ENCODE measurements at regions not wholly inside any gene's neighbourhood (a gene's known extent, or its start where the extent isn't known, plus 50 kb on each side); places are given as distances from the start of the nearest gene placed in this dataset.

GRCh38 chr12:130058926-130059472 is 103.3 kb upstream of the FZD10 start:
- H3K79me1 ChIP-seq (ENCODE audit: low read depth, low read length) = no peaks in the 10 kb centered on the region
- H2BK120ac ChIP-seq (replicated peaks; ENCODE audit: low read depth, low read length) = no peak overlapping the region
- H4K5ac ChIP-seq (ENCODE audit: insufficient read length, low read depth, low read length) = no peak overlapping the region
- 81% methylated on average over 13 of the region's 13 CpGs; no CpG with 5 or more reads in 1 of the 2 experiments for WGBS, 2 experiments (ENCODE audit: extremely low coverage in 1 of 2, insufficient coverage in 1 of 2, insufficient read length in 1 of 2, insufficient replicate concordance in 2 of 2, low coverage in 1 of 2, low lambda C conversion rate in 2 of 2, missing lambda C conversion rate in 1 of 2)
- FAIRE-seq (no peak), DNase-seq (ENCODE audit: low read depth in 1 of 2, low spot score in 2 of 2) (no peak)
- no peak overlapping the region for H2AFZ ChIP-seq (ENCODE audit: low read length)
- no peak overlapping the region for H3K4me2 ChIP-seq (ENCODE audit: insufficient read depth in 1 of 2, low read depth in 2 of 2, low read length in 2 of 2)
- no peak overlapping the region for H4K8ac ChIP-seq (ENCODE audit: extremely low read depth, insufficient read depth, low read length)
- no peak overlapping the region for H3K23ac ChIP-seq (ENCODE audit: insufficient read length)
- H2BK20ac ChIP-seq (ENCODE audit: low read length) = no peak overlapping the region
- no peak overlapping the region for H2BK5ac ChIP-seq (ENCODE audit: low read depth, low read length)
- no peak overlapping the region for H2AK5ac ChIP-seq (ENCODE audit: low read depth, low read length)
- H3K27me3 ChIP-seq (replicated peaks in 1 of 4; ENCODE audit: control insufficient read depth in 3 of 4, extremely low read depth in 1 of 4, insufficient read depth in 3 of 4, low read length in 3 of 4) = peaks cover 0 to 9% (median 7%) of the 10 kb centered on the region in 4 experiments; a peak in 6 of 7 replicates
- no peak overlapping the region for H4K91ac ChIP-seq (replicated peaks; ENCODE audit: insufficient read length, low read length)
- no peak overlapping the region for H3K9ac ChIP-seq (replicated peaks in 1 of 4; ENCODE audit: extremely low read depth in 1 of 4, low read depth in 3 of 4, low read length in 3 of 4)
- ChIA-PET CTCF (ENCODE audit: partially characterized antibody) (interaction anchor here (0.8 to 1.3 kb wide), 3 partner anchors 9 to 157 kb away, joined by 3 to 4 read pairs (median 3); no protein-coding TSS in a partner anchor), POLR2A (ENCODE audit: partially characterized antibody) (no interaction called here)
- H4K20me1 ChIP-seq (replicated peaks in 1 of 2; ENCODE audit: control insufficient read depth in 1 of 2, insufficient read depth in 2 of 2, low read length in 2 of 2) = peaks cover 0 to 9% of the 10 kb centered on the region in 2 experiments
- no peak overlapping the region for H3K18ac ChIP-seq (ENCODE audit: extremely low read depth, low read length)
- no peak overlapping the region for H2BK12ac ChIP-seq (ENCODE audit: low read depth, low read length)
- H3K4me3 ChIP-seq (ENCODE audit: extremely low read depth in 1 of 4, insufficient read depth in 2 of 4, low read depth in 3 of 4, low read length in 4 of 4) = no peak overlapping the region
- no peak overlapping the region for H3K14ac ChIP-seq (ENCODE audit: insufficient read length)
- no peaks in the 10 kb centered on the region for H3K79me2 ChIP-seq (ENCODE audit: control insufficient read depth in 1 of 2, insufficient read depth in 2 of 2, low read length in 2 of 2)
- no peak overlapping the region for H2BK15ac ChIP-seq (ENCODE audit: low read length)
- H3K23me2 ChIP-seq (ENCODE audit: low read depth, low read length) = peaks cover 10% of the 10 kb centered on the region; the same call in 1 of the 2 replicates
- H3K27ac ChIP-seq (ENCODE audit: low read depth, low read length) = no peak overlapping the region
- TF ChIP-seq SP4 (IDR thresholded peaks at IDR 0.05; ENCODE audit: low read length) (no peak), POLR2AphosphoS5 (IDR thresholded peaks at IDR 0.05; ENCODE audit: low read depth, low read length) (no peak)
- H3K4me1 ChIP-seq (replicated peaks in 1 of 4; ENCODE audit: control insufficient read depth in 3 of 4, insufficient read depth in 4 of 4, low read length in 3 of 4) = no peaks in the 10 kb centered on the region
- no peak overlapping the region for H3K56ac ChIP-seq (replicated peaks; ENCODE audit: insufficient read length, low read depth, low read length)
- H3K4ac ChIP-seq (replicated peaks; ENCODE audit: insufficient read length, low read depth, low read length) = no peak overlapping the region
- H3K36me3 ChIP-seq (ENCODE audit: control insufficient read depth in 2 of 4, insufficient read depth in 4 of 4, low read length in 3 of 4) = no peaks in the 10 kb centered on the region
- H3K9me3 ChIP-seq (ENCODE audit: insufficient read depth in 2 of 2, low read depth in 1 of 2, low read length in 1 of 2) = 0 out of 4 replicates have a peak, but pooled peaks cover 0 to 4% of the 10 kb centered on the region in 2 experiments

Data from H1 (cell line).